Left ventricle myocardium superior (tissue), 1 donor: ENCODE measurements at regions not wholly inside any gene's neighbourhood (a gene's known extent, or its start where the extent isn't known, plus 50 kb on each side); places are given as distances from the start of the nearest gene placed in this dataset.

Experiments
- ATAC-seq: fragments of 200-7000 bp; cut with Tn5 transposase; one replicate; pipeline ENCODE4 v1.9.1; 2020; ENCODE audit warnings: mild to moderate bottlenecking, moderate library complexity
- DNase-seq: peaks from one replicate; pipeline ENCODE4 v3.0.0-alpha.2; 2020
- intact Hi-C: fragments of 100-400 bp; cut with micrococcal nuclease; formaldehyde crosslinking; loops from one replicate; pipeline ENCODE4 v1.11.0; 2022
- donor health status: DM: no; HTN: yes; CAD: no; lungs with severe emphysema.

GRCh38 chr4:26120098-26120825, 200.6 kb upstream of the RBPJ start:
- DNase-seq (no peak), ATAC-seq (no peak)
- intact Hi-C loops, result no loop called here

- ATAC-seq (no peak), DNase-seq (no peak)
- intact Hi-C loops, result no loop called here
Observed at GRCh38 chr4:26122690-26123089, 198.1 kb upstream of the RBPJ start.

DNA sequence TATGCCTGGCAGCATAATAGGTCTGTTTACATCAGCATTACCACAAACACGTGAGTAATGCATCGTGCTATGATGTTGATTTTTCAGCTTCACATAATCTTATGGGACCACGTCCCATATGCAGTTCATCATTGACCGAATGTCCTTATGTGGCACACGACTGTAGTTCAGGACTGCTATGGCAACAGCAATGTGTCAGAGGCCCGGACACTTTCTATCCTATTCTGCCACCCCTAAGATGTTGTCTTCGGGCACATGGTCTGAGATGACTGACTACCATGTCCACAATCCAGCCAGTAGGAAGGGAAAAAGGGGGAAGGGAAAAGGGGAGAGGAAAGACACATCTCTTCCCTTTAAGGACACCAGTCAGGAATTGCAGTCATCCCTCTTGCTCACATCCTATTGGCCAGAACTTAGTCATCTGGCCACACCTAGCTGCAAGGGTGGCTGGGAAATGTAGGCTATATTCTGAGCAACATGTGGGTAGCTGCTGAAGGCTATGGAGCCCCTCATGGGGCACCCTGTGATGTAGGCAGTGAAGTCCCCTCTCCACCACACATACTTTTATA, 196.0 kb upstream of the RBPJ start:
- intact Hi-C loops, result no loop called here
- DNase-seq (no peak), ATAC-seq (no peak)

- intact Hi-C loops, result no loop called here
- ATAC-seq (no peak), DNase-seq (no peak)
Observed at GRCh38 chr4:26126143-26126718, 194.6 kb upstream of the RBPJ start.

DNA sequence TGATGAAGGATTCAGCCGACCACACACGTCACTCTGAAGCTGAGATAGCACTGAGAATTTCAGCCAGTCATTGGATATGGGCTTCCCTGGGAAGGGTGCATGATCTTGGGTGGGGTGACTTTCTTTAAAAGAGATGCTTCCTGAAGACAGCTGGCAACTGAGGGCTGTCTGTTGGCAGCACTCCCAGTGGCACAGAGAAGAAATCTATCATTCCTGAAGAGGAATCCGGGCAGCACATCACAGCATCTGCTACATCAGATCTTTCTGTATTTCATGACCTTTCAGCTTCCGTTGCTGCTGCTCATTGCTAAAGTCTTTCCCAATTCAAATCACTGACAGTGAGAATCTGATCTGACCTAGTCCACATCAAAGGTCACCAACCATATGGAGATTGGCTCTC, 193.8 kb upstream of the RBPJ start:
- DNase-seq (no peak), ATAC-seq (no peak)
- intact Hi-C loops, result no loop called here

GRCh38 chr4:26127851-26128337, 192.9 kb upstream of the RBPJ start:
- DNase-seq (no peak), ATAC-seq (no peak)

GRCh38 chr4:26130173-26130572, 190.6 kb upstream of the RBPJ start:
- DNase-seq (no peak), ATAC-seq (no peak)
- intact Hi-C loops, result no loop called here

More at GRCh38 chr4:26127851-26128337, 192.9 kb upstream of the RBPJ start:
- intact Hi-C loops, result no loop called here

DNA sequence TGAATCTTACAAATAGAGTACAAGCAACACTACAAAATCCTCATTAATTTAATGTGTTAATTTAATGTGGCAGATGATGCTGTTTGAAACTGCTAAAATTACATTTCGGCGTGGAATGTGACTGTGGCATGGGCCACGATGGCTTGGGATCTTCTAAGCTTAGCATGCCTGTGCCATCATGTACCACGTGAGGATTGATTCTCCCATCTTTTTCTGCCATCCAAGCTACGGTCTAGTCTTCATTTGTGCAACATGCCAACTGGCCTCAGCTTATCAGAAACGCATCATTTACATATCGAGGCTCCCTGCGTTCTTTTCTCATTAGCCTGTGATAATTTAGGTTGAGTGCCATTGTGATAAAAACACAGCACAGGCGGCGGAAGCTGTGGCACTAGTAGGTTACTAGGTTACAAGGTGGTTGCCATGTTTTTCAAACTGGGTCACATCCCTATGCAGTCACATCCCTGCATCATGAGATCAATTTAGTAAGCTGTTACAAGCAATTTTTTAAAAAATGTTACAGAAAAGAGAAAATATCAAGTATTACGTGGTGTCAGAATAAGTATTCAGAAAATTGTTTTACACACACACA, 189.9 kb upstream of the RBPJ start:
- no peak for ATAC-seq

DNA sequence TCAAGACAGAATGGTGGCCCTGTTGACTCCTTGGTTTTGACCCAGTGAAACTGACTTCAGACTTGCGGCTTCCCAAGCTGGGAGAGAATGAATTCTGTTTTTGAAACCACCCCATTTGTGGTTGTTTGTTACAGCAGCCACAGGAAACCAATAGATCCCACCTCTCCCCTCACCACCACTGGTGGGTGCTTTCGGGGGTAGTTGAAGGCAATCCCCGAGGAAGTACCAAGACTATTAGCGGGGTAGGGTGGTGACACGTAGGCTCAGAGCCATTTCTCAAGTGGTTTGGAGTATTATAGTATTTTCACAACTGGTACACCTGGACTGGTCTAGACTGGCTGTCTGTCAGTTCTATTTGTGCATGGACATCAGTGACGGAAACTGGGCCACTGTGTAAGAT, 189.1 kb upstream of the RBPJ start:
- no peak for ATAC-seq
- DNase-seq, result no peak
- intact Hi-C loops, result no loop called here

More for the DNA sequence above, 189.9 kb upstream of the RBPJ start:
- DNase-seq, result no peak
- intact Hi-C loops, result no loop called here

GRCh38 chr4:26132858-26133257, 188.0 kb upstream of the RBPJ start:
- intact Hi-C loops, result no loop called here
- no peak for DNase-seq
- no peak for ATAC-seq

DNA sequence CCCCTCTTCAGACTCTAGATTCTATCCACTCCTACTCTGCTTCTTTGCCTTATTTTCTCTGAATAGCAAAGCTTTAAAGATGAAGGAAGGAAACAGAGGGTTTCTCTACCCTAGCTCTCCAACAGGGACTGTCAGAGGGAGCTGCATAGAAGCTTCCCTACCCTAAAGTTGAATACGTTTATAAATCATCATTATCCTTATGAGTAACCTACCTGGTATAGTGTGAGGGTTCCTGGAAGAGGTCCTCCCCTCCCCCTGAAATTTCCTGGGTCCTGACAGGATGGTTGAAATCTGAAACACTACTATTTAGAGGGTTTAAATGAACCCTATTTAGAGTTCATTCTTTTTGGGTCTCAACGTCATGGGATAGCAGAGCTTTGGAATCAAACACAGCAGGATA, 187.0 kb upstream of the RBPJ start:
- intact Hi-C loops, result no loop called here
- no peak for DNase-seq
- ATAC-seq, result no peak

DNA sequence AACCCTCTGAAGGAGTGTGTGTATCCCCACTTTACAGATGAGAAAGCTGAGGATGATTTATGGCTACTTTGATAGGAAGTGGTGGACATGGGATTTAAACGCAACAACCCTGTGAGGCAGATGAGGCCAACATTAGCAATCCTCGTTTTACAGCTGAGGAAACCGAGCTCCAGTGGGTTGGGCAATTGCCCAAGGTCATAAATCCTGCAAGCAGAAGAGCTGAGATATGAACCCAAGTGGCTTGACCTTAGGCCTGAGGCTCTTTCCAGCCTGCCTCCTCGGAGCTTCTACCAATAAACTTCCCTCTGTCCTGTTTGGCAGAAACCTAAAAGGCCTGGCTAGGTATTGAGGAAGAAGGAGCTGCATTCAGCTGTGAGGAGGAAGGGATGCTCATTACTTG, 185.5 kb upstream of the RBPJ start:
- ATAC-seq (no peak), DNase-seq (no peak)
- intact Hi-C loops, result no loop called here

DNA sequence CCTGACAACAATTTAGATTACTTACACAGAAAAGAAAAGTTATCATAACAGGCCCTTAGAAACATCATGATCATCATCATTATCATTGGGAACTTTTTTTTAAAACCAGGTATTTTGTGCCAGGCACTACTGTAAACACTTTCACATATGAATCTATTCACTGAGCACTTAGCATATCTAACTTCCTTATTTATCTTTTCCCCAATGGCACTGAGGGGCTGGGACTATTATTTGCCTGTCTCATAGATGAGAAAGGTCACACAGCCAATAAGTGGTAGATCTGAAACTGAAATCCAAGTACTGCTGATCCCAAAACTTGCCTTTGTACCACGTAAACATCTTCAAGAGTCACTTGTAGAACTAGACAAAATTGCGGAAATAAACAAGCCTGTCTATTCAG, 184.2 kb upstream of the RBPJ start:
- intact Hi-C loops, result no loop called here
- ATAC-seq (no peak), DNase-seq (no peak)

DNA sequence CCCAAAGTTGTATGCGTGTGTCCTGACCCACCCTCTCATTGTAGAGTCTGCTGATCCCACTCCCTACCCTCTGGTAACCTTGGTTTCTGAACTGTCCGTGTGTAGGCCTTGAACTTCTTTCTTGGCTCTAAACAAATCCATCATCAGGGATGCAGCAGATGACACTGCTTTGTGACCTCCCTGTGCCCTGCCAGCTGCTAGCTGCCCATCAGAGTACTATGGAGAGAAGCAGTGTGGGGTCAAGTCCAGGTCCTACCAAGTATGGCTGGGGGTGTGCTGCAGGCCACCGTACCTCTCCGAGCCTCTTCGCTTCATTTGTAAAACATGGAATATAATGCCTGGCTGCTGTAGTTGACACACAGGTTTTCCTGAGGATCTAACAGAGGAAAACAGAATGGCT, 183.5 kb upstream of the RBPJ start:
- ATAC-seq (no peak), DNase-seq (no peak)
- intact Hi-C loops, result no loop called here

DNA sequence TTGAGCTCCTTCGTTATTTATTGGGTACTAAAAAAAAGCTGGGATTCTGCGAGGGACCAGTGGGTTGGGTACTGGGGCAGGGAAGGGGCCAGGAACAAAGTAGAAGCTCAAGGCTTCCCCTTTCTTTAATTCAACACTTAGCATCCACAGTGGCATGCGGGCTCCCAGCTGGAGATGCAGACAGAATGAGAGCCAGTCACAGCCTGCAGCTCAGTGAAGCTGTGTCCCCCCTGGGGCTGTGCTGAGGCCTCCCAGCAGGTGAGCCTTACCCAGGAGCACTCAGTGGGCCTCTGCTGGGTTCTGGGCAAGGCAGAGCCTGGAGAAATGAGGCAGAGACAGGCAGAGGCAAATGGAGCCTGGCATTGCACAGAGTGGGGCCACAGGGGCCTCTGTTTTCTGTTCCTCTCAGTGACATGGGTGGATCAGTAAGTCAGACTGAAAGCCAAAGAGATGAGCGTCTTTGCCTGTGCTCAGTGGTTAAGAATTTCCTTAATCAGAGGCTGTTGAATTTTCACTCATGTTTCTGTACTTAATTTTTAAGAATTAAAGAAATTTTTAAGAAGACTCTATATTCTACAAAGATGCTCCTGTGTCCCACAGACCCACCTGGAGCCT, 181.4 kb upstream of the RBPJ start:
- ATAC-seq, result no peak
- intact Hi-C loops, result no loop called here
- no peak for DNase-seq

DNA sequence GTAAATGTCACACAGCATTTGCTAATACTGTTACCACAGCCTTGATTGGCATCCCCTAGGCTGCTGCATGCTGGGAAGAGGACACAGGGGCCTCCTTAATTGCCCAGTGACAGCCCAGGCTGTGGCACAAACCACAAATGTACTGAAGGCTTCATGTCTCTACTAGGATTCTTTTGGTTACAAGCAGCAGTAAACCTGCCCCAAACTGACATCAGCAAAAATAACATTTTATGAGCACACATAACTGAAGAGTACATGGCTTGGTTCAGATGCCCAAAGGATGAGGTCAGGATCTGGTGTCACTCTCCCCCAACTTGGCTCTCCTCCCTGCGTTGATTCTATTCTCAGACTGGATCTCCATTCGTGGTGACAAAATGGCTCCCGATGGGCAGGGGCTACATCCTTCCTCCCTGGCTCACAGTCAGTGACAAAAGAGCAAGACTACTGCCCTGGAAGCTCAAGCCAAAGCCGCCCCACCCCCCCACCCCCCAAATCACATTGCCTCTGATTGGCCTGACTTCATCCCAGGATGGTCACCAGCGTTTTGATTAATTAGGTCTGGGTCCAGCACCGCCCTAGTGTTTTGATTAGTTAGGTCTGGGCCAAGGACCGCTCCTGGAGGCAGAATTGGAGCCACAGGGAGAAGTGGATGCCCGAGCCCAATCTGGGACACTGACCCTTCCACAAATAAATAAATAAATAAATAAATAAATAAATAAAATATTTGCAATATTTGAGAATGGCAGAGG, 180.5 kb upstream of the RBPJ start:
- no peak for DNase-seq
- ATAC-seq, result no peak
- intact Hi-C loops, result no loop called here

DNA sequence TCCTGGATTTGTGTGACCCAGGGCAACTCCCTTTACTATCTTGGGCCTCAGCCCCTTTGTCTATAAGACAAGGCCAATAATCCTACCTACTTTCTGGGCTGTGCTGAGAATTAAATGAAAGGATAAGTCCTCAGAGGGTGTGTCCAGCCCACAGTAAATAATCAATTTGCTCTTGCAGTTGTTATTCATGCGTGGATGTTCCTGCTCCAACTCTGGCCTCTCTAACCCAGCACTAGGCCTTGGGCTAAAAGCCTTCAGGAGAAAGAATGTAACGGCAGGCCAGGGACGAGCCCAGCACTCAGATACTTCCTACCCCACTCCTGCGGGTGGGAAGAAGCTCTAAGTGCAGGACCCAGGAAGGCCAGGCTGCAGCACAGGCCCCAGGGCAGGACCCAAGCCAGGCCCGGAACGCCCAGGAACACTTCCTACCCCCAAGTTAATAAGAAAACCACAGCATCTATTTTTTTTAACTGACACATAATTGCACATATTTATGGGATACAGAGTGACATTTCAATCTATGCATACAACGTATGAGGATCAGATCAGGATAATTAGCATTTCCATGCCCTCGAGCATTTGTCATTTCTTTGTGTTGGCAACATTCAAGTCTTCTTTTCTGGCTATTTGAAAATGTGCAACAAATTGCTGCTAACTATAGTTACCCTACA, 179.6 kb upstream of the RBPJ start:
- ATAC-seq, result peak; percentile 61
- intact Hi-C loops, result no loop called here
- peak; percentile 38 for DNase-seq

GRCh38 chr4:26141911-26142638, 178.7 kb upstream of the RBPJ start:
- ATAC-seq (peak; percentile 92), DNase-seq (peak; percentile 53)
- intact Hi-C loops, result no loop called here
